Right cardiac atrium (tissue), 5 donors: ENCODE measurements at regions not wholly inside any gene's neighbourhood (a gene's known extent, or its start where the extent isn't known, plus 50 kb on each side); places are given as distances from the start of the nearest gene placed in this dataset.

Source experiments
- ATAC-seq, 2 donors: fragments of 200-7000 bp; cut with Tn5 transposase; one replicate each; pipeline versions ENCODE4 v1.8.0 to v1.9.1; 2020; ENCODE audit warnings: moderate library complexity in 2 of 2, mild to moderate bottlenecking in 1 of 2
- DNase-seq, 3 donors: peaks; one replicate each; pipeline ENCODE4 v3.0.0-alpha.2; 2020
- H3K27ac ChIP-seq: one replicate; pipeline ENCODE4 v1.5.1; 2013; ENCODE audit warnings: mild to moderate bottlenecking, low read length, control low read depth, moderate library complexity
- H3K27me3 ChIP-seq: one replicate; pipeline ENCODE4 v1.6.1; 2013; ENCODE audit not compliant: control insufficient read depth, insufficient read depth
- H3K4me1 ChIP-seq: one replicate; pipeline ENCODE4 v1.6.1; 2013; ENCODE audit warnings: low read length; ENCODE audit not compliant: control insufficient read depth, insufficient read depth
- H3K4me3 ChIP-seq: one replicate; pipeline ENCODE4 v1.5.1; 2013; ENCODE audit warnings: low read length, control low read depth
- H3K9me3 ChIP-seq: one replicate; pipeline ENCODE4 v1.6.1; 2013; ENCODE audit warnings: low read length; ENCODE audit not compliant: control insufficient read depth
- WGBS: extraction: QIAGEN DNeasy Blood & Tissue Kit; methylation state at CpG from one replicate; pipeline ENCODE4 v1.1.7; 2013; 5-methylcytosine and 5-hydroxymethylcytosine counted together
- intact Hi-C, 4 donors: fragments of 100-400 bp; cut with DNase I; formaldehyde crosslinking; loops; one replicate each; pipeline versions ENCODE4 v1.11.0 to v1.14.0; 2022 to 2023
- donor health status: healthy with polysubstance abuse.
- donor health status: DM: no; HTN: yes; CAD: no.
- donor health status: DM: no; HTN: no; CAD: no.
- donor health status: DM: no; HTN: yes; CAD: no; lungs with severe emphysema.
- donor health status: DM: yes; HTN: yes; CAD: no.

DNA sequence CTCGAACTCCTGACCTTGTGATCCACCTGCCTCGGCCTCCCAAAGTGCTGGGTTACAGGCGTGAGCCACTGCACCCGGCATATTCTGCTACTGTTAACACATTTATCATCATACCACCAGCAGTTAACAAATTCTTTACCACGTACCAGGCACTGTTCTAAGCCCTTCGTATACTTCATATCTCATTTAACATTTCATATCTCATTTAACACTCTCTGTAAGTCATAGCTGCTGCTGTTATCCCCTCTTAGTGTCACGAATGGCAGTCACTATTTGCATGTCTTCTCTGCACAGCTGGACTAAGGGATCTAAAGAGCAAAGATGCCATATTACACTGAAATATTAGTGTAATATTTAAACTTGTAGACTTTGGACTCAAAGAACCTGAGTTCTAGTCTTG is 462.5 kb upstream of the DAB1 start:
- intact Hi-C loops = no loop called here
- 79% methylated on average over 7 of the region's 7 CpGs for WGBS

DNA sequence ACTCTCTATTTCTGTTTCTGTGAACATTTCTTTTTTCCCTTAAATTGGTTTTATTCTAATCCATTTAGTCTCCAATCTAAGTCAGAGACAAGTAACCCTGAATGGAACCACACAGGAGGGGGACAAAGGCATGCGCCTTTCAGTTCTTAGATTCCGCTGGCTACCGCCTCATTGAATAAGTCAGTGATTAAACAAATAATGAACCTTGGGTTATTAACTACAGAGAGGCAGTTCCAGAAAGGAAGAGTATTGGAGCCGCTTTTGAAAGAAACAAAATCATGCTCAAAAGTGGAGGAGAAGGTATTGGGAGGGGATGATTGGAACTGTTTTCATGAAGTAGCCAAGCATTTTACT is 459.8 kb upstream of the DAB1 start:
- Histone ChIP-seq H3K27ac (no peak overlapping the region), H3K4me3 (no peak overlapping the region), H3K27me3 (no peaks in the 10 kb centered on the region), H3K9me3 (no peaks in the 10 kb centered on the region), H3K4me1 (no peaks in the 10 kb centered on the region)
- intact Hi-C loops = no loop called here
- DNase-seq (no peak), ATAC-seq (no peak)
- 93% methylated on average over 4 of the region's 4 CpGs for WGBS

More for the DNA sequence above, 462.5 kb upstream of the DAB1 start:
- Histone ChIP-seq H3K27ac (no peak overlapping the region), H3K4me1 (no peaks in the 10 kb centered on the region), H3K27me3 (no peaks in the 10 kb centered on the region), H3K9me3 (no peaks in the 10 kb centered on the region), H3K4me3 (no peak overlapping the region)
- DNase-seq (no peak), ATAC-seq (no peak)

DNA sequence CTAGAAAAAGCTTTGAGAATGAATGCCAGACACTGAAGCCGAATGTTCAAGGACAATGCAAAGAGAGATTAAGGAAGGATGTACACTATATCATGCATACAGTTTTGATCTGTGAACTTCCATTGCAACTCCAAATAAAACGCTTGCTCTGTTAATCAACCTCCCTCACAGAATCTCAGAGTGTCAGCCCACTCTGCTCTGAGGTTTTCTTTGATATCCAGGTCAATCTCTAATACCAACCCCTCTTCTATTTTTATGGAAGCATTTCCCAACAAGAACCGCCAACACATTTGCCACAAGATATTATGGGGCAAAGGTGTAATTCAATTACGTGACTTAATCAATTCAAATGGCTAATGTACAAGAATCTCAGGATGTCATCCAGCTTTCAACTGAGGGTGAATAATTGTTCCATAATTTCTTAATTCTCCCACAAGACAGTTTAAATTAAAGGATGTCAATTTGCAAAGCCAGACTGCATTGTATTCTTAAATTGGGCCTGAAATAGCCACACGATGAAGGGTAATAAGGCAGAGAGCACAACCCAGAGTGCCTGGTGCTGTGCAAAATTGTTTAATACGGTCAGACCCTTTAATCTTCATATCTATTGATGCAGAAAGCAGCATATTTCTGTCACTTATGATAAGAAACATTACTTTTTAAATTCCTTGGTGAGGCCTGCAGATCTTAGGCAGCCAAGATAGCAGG is 459.2 kb upstream of the DAB1 start:
- ATAC-seq = no peak
- no peak for DNase-seq
- Histone ChIP-seq H3K4me3 (no peak overlapping the region), H3K9me3 (no peaks in the 10 kb centered on the region), H3K4me1 (no peaks in the 10 kb centered on the region), H3K27ac (no peak overlapping the region), H3K27me3 (no peaks in the 10 kb centered on the region)
- WGBS = 78% methylated on average over 6 of the region's 6 CpGs
- intact Hi-C loops = no loop called here

DNA sequence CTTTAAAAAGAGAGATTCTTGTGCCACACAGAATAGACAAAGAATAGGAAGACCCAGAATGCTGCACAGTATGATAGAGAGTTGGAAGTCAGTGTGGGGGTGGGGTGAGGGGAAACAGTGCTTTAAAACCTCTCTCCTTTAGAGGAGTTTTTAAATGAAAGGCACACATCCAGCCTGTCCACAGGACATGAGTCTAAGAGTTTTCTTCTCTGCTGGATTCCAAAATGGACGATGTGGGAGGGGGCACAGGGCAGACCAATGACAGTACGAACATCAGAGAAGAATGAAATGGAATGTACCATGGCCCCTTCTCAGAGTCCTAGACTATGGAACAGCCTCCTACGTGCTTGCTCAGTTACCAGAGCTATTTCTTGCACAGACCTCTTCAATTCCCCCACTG is 458.2 kb upstream of the DAB1 start:
- Histone ChIP-seq H3K27me3 (no peaks in the 10 kb centered on the region), H3K4me3 (no peak overlapping the region), H3K9me3 (no peaks in the 10 kb centered on the region), H3K4me1 (no peaks in the 10 kb centered on the region), H3K27ac (no peak overlapping the region)
- ATAC-seq = no peak
- intact Hi-C loops = no loop called here
- 60% methylated on average over 3 of the region's 3 CpGs for WGBS
- DNase-seq = no peak

DNA sequence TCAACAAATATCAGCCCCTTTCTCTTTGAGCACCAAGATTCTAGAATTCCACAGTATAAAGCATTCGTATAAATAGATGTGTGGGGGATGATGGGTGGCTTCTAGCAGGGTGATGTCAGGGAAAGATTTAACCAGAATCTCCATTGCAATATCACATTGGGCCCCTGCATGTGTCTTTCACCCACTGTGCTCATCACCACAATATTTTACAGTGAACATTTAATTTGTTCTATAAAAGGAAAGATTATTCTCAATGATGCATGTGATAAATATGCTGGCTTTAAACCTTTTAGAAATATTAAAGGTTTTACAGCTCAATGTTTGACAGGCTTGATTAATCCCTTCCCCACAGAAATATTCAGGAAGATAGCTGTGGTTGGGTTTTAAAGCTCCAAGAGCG is 457.8 kb upstream of the DAB1 start:
- intact Hi-C loops = no loop called here
- Histone ChIP-seq H3K4me3 (no peak overlapping the region), H3K27ac (no peak overlapping the region), H3K4me1 (no peaks in the 10 kb centered on the region), H3K27me3 (no peaks in the 10 kb centered on the region), H3K9me3 (no peaks in the 10 kb centered on the region)
- DNase-seq (no peak), ATAC-seq (no peak)
- WGBS = 60% methylated on average over 2 of the region's 2 CpGs

DNA sequence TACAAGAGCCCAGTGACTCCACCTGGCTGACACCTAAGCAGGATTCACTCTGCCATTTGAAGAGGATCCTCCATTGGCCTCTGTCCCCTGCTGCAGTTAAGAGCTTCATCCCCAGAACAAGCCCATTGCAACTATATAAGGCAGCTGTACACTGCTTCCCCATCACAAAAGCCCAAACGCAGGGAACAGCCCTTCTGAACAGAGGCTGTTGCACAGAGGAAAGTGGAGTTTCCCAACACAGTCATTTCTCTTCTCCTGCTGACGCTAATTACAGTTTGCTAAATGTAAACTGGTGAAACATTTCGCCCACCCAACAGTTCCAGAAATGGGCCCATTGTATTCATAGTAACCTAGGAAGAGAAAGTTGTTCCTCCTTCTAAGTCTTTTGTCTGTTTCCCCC is 455.8 kb upstream of the DAB1 start:
- ATAC-seq = no peak
- Histone ChIP-seq H3K27ac (no peak overlapping the region), H3K4me1 (no peaks in the 10 kb centered on the region), H3K27me3 (no peaks in the 10 kb centered on the region), H3K4me3 (no peak overlapping the region), H3K9me3 (no peaks in the 10 kb centered on the region)
- intact Hi-C loops = no loop called here
- 81% methylated on average over 3 of the region's 3 CpGs for WGBS
- DNase-seq = no peak

DNA sequence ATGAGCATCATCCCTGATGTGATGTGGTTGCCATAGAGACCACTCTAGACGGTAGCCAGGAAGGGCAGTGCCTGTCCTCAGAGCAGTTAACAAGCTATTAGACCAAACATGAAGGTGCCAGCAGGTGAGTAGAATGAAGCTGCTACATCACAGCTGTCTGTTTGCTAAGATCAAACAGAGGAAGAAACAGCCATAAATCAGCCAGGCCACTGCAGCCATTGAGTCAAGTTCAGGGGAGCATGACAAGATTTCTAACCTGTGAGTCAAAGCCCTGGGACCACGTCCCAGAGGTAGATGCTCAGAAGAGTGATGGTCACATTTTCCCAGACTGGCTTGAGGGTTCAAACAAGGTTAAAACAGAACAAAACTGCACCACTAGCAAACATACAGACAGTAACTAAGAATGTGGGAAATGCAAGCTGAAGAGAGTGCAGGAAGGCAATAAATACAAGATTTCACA is 450.6 kb upstream of the DAB1 start:
- intact Hi-C loops = no loop called here
- Histone ChIP-seq H3K9me3 (no peaks in the 10 kb centered on the region), H3K27ac (no peak overlapping the region), H3K4me1 (no peaks in the 10 kb centered on the region), H3K4me3 (no peak overlapping the region), H3K27me3 (no peaks in the 10 kb centered on the region)
- WGBS = 29% methylated on average over 2 of the region's 2 CpGs
- ATAC-seq (no peak), DNase-seq (no peak)

DNA sequence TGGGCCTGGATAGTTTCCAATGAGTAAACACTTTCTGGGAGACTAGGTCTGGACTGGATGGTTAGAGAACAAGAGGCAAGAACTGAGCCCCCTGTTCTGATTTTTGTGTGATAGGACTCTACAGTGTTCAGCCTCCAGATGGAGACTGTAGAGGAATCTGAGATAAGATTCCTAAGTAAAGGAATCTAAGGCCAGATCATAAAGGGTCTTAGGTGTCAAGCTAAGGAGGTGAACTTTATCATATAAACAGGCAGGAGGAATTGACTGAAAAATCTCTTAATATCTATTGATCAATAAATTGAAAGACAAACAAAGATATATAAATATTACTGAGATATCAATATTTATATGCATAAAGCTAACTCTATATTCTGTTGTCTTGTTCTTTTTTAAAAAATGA is 449.1 kb upstream of the DAB1 start:
- no peaks in the 10 kb centered on the region for H3K9me3 ChIP-seq
- intact Hi-C loops = no loop called here
- no peaks in the 10 kb centered on the region for H3K4me1 ChIP-seq
- no peaks in the 10 kb centered on the region for H3K27me3 ChIP-seq
- no peak overlapping the region for H3K27ac ChIP-seq
- ATAC-seq (no peak), DNase-seq (no peak)
- no peak overlapping the region for H3K4me3 ChIP-seq

DNA sequence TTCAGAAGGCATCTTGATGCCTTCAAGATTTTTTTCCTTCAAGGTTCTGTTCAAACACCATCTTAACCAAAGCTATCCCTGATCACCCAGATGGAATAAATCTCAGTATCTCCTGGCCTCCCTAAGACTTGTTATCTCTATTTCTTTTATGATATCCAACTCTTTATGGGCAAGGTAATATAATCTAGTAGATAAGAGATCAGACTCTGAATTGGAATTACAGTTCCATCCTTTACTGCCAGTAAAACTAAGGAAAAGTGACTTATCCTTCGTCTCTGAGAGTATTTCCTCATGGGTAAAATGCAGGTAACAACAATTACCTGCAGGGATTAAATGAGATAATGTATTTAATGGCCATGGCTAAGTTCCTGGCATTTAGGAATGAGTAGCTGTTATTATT is 445.0 kb upstream of the DAB1 start:
- intact Hi-C loops = no loop called here
- Histone ChIP-seq H3K27me3 (no peaks in the 10 kb centered on the region), H3K9me3 (no peaks in the 10 kb centered on the region), H3K27ac (no peak overlapping the region), H3K4me1 (no peaks in the 10 kb centered on the region), H3K4me3 (no peak overlapping the region)
- 69% methylated on average over 1 of the region's 1 CpG for WGBS
- DNase-seq = no peak
- ATAC-seq = no peak

DNA sequence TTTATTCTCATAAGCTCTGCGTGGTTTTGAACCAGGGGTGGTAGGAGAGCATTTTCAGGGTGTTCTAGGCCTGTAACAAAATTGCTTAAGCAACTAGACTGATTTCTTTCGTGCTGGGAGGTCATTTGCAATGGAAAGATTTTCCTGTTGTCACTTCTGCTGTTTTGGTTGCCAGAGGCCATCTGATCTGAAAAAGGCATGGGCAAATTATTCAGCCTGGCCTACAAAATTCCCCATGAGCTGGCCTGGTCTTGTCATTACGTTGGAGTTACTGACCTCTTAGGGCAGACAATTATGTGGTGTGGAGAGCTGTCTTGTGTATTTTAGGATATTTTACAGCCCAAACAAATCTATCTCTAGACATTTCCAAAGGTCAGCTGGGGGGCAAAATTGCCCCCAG is 444.4 kb upstream of the DAB1 start:
- H3K4me3 ChIP-seq = no peak overlapping the region
- no peak for DNase-seq
- 61% methylated on average over 3 of the region's 3 CpGs for WGBS
- H3K27me3 ChIP-seq = no peaks in the 10 kb centered on the region
- no peak for ATAC-seq
- no peaks in the 10 kb centered on the region for H3K4me1 ChIP-seq
- intact Hi-C loops = no loop called here
- H3K9me3 ChIP-seq = no peaks in the 10 kb centered on the region
- H3K27ac ChIP-seq = no peak overlapping the region

DNA sequence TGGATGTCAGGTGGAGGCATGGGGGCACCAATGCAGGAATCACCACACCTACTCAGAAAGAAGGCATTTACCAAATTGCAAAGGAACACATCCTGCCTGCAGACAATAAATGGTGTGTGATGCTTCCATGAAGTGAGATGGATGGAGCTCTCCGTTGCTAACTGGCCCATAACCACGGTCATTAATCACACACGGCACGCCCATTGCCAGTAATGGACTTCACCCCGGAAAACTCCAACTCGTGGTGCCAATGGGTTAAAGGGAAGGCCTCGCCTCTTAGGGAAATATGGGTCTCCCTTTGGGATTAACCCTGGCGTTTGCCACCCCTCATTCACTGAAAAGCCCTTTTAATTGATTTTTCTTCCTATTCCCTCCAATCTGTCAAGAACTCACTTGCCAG is 443.1 kb upstream of the DAB1 start:
- ATAC-seq = no peak
- WGBS = 76% methylated on average over 8 of the region's 8 CpGs
- Histone ChIP-seq H3K4me1 (no peaks in the 10 kb centered on the region), H3K9me3 (no peaks in the 10 kb centered on the region), H3K27me3 (no peaks in the 10 kb centered on the region), H3K4me3 (no peak overlapping the region), H3K27ac (no peak overlapping the region)
- intact Hi-C loops = no loop called here
- DNase-seq = no peak

DNA sequence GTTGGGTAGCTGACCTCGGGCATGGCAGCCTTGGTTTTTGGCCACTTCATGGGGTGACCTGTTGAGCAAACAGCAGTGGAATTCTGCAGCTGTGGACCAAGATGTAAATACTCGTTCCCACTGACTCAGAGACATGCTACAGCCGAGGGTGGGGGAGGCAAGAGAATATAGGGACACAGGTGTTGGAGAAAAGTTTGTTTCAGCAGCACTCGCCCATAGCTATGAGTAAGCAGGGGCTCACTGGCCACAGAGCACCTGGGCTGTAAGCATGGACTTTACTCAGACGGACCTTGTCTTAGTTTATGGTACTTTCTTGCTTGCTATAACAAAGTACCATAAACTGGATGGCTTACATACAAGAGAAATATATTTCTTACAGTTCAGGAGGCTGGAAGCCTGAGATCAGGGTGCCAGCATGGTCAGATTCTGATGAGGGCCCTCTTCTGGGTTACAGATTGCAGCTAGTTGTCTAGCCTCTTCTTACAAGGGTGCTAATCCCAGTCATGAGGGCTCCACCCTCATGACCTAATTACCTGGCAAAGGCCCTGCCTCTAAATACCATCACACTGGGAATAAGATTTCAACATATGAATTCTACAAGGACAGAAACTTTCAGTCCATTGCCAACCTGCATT is 437.2 kb upstream of the DAB1 start:
- H3K9me3 ChIP-seq = no peaks in the 10 kb centered on the region
- H3K27me3 ChIP-seq = no peaks in the 10 kb centered on the region
- WGBS = 80% methylated on average over 5 of the region's 5 CpGs
- no peak overlapping the region for H3K4me3 ChIP-seq
- intact Hi-C loops = no loop called here
- DNase-seq (no peak), ATAC-seq (no peak)
- H3K27ac ChIP-seq = no peak overlapping the region
- no peaks in the 10 kb centered on the region for H3K4me1 ChIP-seq
